GM19238 (cell line): ENCODE measurements at regions not wholly inside any gene's neighbourhood (a gene's known extent, or its start where the extent isn't known, plus 50 kb on each side); places are given as distances from the start of the nearest gene placed in this dataset.

Experiments used
- DNase-seq: peaks from one replicate; pipeline ENCODE4 v3.0.0; 2011; ENCODE audit warnings: low spot score; ENCODE audit not compliant: insufficient read length

DNA sequence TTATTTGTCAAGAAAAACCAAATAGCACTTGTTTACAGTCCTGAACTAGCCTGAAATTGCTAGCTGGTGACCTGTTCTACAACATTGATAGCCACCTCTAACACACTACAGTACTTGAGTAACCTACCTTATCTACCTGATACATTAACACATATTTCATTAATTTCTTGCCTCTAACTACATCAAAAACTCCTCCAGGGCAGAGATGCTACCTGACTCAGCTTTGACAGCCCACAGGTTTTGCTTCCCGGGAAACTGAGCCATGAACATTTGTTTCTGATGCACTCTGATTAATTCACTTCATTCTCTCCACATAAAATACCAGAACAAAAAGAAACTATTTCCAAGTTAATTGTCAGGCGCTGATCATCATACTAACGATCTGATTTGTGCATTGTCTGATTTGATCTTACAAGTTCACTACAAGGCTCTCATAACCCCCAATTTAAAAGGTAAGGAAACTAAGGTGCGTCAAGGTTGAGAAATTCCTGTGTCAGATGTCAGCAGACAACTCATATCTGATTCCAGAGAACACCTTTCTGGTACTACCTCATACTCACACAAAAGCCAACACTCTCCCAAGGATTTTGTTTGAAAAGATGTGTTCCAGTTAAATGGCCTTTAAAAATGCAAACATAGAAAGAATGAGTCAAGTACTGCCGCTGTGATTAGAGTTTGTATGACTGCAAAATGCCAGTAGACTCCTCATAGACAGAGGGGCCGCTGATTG, 768.7 kb downstream of the BCL11B start:
- DNase-seq = no peak

DNA sequence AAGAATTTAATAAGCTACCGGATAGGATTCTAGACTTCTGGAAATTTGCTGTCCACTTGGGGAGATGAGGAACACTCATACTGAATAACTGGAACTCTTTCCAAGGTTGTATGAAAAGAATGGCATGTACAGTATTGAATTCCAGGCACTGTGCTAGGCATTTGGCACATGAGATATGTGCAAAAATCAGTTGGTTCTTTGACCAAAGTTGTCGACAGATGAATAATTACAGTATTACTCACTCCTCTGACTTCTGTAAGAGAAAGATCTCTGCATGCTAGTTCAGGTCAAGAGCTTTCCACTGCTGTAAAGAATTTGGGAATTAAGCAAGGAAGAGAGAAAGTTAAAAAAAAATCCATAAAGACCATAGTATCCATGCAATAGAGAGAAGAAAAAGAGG, 764.7 kb downstream of the BCL11B start:
- no peak for DNase-seq

GRCh38 chr14:98510392-98510791, 761.6 kb downstream of the BCL11B start:
- no peak for DNase-seq

- no peak for DNase-seq
Observed at GRCh38 chr14:98512501-98513251, 759.3 kb downstream of the BCL11B start.

- DNase-seq = no peak
Observed at GRCh38 chr14:98513558-98513957, 758.4 kb downstream of the BCL11B start.

DNA sequence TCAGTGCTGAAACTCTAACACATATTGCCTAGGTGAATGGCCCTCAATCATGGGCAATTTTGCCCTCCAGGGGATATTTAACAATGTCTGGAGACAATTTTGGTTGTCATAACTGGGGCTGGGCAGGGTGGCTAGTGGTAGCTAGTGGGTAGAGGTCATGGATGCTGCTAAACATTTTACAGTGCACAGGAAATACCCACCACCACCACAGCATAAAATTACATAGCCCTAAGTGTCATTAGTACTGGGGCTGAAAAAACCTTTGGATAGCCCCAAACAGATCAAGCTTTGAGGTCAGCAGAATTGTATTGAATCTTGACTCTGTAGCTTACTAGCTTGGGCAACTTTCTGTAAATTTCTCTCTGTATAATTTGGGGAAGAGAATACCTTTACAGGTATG, 758.0 kb downstream of the BCL11B start:
- DNase-seq = no peak

DNA sequence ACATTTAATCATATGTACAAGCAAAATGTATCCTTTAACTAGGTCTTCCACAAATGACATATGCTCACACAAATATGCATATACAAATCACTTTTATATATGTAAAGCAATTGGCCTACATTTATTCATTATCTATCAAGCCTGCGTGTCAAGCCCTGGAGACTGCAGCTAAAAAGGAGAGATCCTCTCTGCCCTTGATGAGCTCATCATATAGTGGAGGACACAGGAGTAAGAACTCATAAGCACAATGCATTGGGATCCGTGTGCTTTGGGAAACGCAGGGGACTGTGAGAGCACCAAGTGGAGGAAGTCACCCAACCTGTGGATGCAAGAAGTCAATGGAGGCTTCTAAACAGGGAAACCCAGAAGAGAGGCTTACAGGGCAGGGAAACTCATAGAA, 735.7 kb downstream of the BCL11B start:
- DNase-seq = no peak

DNA sequence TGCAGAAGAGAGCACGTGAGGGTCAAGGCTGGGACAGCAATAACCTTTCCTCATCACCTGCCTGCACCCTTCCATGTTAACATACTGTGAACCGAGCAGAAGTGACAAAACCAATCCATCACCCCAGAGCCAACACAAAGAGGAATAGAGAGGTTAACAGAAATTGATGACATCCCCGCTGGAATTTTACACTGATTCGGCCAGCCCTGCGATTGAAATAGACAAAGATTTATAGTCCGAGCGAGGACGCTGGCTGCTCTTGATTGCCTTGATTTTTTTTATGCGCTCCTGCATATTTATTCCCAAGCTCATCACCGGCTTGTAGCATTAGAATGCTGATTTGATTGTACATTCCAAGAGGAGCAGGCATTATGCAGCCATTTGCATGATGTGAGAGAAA, 729.7 kb downstream of the BCL11B start:
- DNase-seq = no peak

- DNase-seq = no peak
Observed at GRCh38 chr14:98543074-98543473, 728.9 kb downstream of the BCL11B start.

- no peak for DNase-seq
Observed at GRCh38 chr14:98544174-98544573, 727.8 kb downstream of the BCL11B start.

GRCh38 chr14:98545181-98545580, 726.8 kb downstream of the BCL11B start:
- DNase-seq = no peak

- DNase-seq = no peak
Observed at GRCh38 chr14:98548071-98548686, 723.8 kb downstream of the BCL11B start.

DNA sequence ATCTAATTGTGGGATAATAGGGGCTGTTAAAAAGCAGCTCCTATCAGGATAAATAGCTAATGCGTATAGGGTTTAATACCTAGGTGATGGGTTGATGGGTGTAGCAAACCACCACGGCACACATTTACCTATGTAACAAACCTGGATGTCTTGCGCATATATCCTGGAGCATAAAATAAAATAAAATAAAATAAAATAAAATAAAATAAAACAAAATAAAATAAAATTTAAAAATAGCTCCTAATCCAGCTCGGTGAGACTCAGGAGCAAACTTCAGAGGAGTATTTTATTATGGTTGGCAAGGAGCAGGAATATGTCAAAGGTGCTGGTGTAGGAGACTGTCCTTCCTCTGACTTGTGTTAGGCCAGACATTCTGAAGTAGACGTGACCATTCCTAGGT, 721.0 kb downstream of the BCL11B start:
- no peak for DNase-seq

GRCh38 chr14:98555440-98555839, 716.6 kb downstream of the BCL11B start:
- DNase-seq = no peak

DNA sequence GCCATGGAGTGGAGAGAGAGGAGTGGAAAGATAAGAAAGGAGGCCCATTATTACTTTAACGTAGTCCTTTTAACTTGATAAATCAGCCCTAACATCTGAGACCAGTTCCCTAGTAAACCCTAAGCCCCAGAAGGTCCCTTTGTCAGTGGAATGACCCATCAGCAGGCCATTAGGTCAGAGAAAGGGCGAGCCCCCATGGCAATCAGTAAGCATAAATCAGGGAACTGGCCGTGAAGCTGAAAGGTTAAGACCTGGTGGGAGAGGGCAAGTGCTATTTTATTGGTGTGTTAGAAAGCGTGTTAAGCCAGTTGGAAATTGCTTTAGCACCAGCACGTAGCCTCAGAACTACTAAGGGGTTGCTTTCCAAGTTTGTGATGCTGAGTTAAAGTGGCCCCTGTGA, 708.0 kb downstream of the BCL11B start:
- no peak for DNase-seq

- no peak for DNase-seq
Observed at GRCh38 chr14:98564541-98564940, 707.5 kb downstream of the BCL11B start.

DNA sequence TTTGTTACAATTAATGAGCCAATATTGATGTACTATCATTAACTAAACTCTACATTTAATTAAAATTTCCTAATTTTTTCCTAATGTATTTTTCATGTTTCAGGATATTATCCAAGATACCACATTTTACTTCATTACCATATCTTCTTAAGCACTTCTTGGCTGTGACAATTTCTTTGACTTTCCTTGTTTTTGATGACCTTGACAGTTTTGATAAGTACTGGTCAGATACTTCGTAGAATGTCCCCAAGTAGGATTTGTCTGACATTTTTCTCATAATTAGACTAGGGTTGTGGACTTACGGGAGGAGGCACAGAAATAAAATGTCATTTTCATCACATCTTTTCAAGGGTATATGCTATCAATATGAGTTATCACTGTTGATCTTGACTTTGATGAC, 700.9 kb downstream of the BCL11B start:
- no peak for DNase-seq

DNA sequence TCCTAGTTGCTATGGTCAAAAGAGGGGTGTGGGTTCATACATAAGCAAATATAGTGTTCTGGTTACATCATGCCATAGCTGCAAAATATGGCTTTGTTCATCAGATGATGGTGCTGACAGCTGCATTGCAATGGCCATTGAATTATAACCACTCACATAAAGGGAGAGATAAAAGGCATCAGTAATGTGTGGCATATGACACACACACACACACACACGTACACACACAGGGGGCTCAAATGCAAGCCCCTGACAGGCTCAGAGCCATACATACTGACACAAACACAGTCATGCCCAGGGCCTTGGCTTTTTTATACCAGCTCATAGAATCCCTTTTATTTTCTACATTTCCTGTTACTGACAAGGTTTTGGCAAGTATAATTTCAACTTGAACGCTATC, 698.9 kb downstream of the BCL11B start:
- no peak for DNase-seq

- DNase-seq = no peak
Observed at GRCh38 chr14:98576463-98576862, 695.5 kb downstream of the BCL11B start.

- no peak for DNase-seq
Observed at GRCh38 chr14:98578204-98578603, 693.8 kb downstream of the BCL11B start.

- no peak for DNase-seq
Observed at GRCh38 chr14:98579140-98579539, 692.9 kb downstream of the BCL11B start.

DNA sequence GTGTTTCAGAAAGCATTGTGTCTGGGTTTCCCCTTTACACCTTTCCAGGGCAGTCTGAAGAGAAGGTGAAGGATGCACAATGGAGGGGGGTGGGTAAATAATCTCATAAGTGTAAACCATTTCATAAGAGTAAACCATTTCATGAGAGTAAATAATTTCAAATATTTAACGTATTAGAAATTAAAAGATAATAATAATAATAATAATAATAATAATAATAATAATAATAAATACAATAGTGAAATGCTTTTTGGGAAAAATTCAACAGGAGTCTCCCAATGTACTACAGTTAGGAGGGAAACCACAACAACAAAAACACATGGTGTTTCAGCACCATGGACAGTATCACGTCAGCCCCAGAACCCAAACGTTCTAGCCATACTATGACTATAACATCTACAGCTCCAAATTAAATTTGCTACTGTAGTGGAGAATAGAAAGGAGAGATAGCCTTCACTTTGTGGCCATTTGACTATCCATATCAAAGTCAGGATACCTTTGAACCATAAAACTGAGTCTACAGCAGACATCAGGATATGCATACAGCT, 691.8 kb downstream of the BCL11B start:
- DNase-seq = no peak
